Fibroblast of lung (primary cell): ENCODE measurements at regions not wholly inside any gene's neighbourhood (a gene's known extent, or its start where the extent isn't known, plus 50 kb on each side); places are given as distances from the start of the nearest gene placed in this dataset.

Source experiments
- DNase-seq, 2 donors: peaks; one replicate each; pipeline versions ENCODE4 v3.0.0 to v3.0.0-alpha.2; 2010; ENCODE audit warnings: low read depth in 2 of 2
- H2AFZ ChIP-seq: 2 replicates; pipeline ENCODE4 v1.5.1; 2012; ENCODE audit warnings: low read length, control low read depth, inconsistent platforms
- H3K27ac ChIP-seq: 2 replicates; pipeline ENCODE4 v1.5.1; 2011; ENCODE audit warnings: low read length, control low read depth; ENCODE audit not compliant: insufficient read depth
- H3K27me3 ChIP-seq: 2 replicates; pipeline ENCODE4 v1.5.1; 2011; ENCODE audit warnings: mild to moderate bottlenecking, low read length; ENCODE audit not compliant: control insufficient read depth, insufficient read depth
- H3K36me3 ChIP-seq: 2 replicates; pipeline ENCODE4 v1.5.1; 2011; ENCODE audit warnings: low read length; ENCODE audit not compliant: control insufficient read depth, insufficient read depth
- H3K4me1 ChIP-seq: 2 replicates; pipeline ENCODE4 v1.5.1; 2011; ENCODE audit warnings: low read length; ENCODE audit not compliant: control insufficient read depth, insufficient read depth; ENCODE audit errors: extremely low read depth
- H3K4me2 ChIP-seq: 2 replicates; pipeline ENCODE4 v1.5.1; 2011; ENCODE audit warnings: low read length, control low read depth; ENCODE audit not compliant: insufficient read depth; ENCODE audit errors: extremely low read depth
- H3K4me3 ChIP-seq, 4 experiments: fragments of 200-600 bp in 1 of 4; sonication (generic) in 1 of 4; replicated peaks in 1 of 4; 2 replicates each; pipeline ENCODE4 v1.5.1; 2011 to 2016; ENCODE audit warnings: low read length in 4 of 4, low read depth in 3 of 4, mild to moderate bottlenecking in 3 of 4, control low read depth in 2 of 4, inconsistent platforms in 1 of 4, mixed read lengths in 1 of 4; ENCODE audit not compliant: insufficient read depth in 1 of 4; ENCODE audit errors: control extremely low read depth in 1 of 4
- H3K79me2 ChIP-seq: 2 replicates; pipeline ENCODE4 v1.5.1; 2012; ENCODE audit warnings: mild to moderate bottlenecking, low read length, inconsistent platforms; ENCODE audit not compliant: control insufficient read depth, insufficient read depth
- H3K9ac ChIP-seq: 2 replicates; pipeline ENCODE4 v1.5.1; 2011; ENCODE audit warnings: mild to moderate bottlenecking, low read length, control low read depth; ENCODE audit not compliant: insufficient read depth
- H3K9me3 ChIP-seq: 2 replicates; pipeline ENCODE4 v1.5.1; 2012; ENCODE audit warnings: low read depth, low read length; ENCODE audit not compliant: control insufficient read depth, insufficient read depth
- H4K20me1 ChIP-seq: 2 replicates; pipeline ENCODE4 v1.5.1; 2011; ENCODE audit warnings: low read length; ENCODE audit not compliant: control insufficient read depth, insufficient read depth; ENCODE audit errors: extremely low read depth
- EZH2 ChIP-seq: IDR thresholded peaks from 2 replicates; pipeline ENCODE4 v1.5.1; 2012; ENCODE audit warnings: low read length, control low read depth, mild to moderate bottlenecking; ENCODE audit errors: missing control alignments
- TF ChIP-seq, protein P1 (sequence below), 2 donors: IDR thresholded peaks in 1 of 2; conservative IDR thresholded peaks in 1 of 2; 1 replicate in 1 of 2; 2 replicates in 1 of 2; pipeline ENCODE4 v1.5.1; 2011 to 2012; ENCODE audit warnings: low read length in 2 of 2, control low read depth in 1 of 2, inconsistent platforms in 1 of 2, low read depth in 1 of 2, mild to moderate bottlenecking in 1 of 2

DNA sequence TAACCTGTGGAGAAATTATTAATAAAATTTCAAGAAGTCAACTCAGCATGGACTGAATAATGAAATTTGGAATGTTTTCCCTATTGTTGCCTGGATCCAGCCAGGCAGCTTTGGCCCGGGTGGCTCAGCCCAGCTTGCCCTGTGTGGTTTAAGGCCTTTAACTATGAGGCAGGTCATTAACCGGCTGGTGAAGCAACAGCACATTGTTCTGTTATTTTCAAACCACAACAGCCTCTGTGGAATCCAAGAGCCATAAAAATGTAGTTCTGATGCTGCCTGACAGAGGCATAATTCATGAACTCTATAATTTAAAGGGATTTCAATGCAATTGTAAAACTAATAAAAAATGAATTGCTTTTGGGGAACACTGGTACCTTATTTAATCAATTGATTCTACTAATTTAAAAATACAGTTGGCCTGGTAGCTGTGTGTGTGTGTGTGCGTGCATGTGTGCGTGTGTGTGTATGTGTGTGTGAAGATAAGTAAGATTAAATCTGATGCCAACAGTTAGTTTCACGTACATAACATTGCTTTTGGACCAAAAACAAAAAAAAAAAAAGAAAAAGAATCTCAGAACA lies 117.7 kb downstream of the RPS12 start:
- H3K4me3 ChIP-seq = no peak overlapping the region
- H3K4me2 ChIP-seq = no peak overlapping the region
- no peaks in the 10 kb centered on the region for H3K36me3 ChIP-seq
- H2AFZ ChIP-seq = no peak overlapping the region
- H3K27me3 ChIP-seq = peaks cover 2% of the 10 kb centered on the region
- H3K79me2 ChIP-seq = no peaks in the 10 kb centered on the region
- no peaks in the 10 kb centered on the region for H3K9me3 ChIP-seq
- H4K20me1 ChIP-seq = no peaks in the 10 kb centered on the region
- peak; percentile 84 to 92 for DNase-seq
- TF ChIP-seq, protein P1, sequence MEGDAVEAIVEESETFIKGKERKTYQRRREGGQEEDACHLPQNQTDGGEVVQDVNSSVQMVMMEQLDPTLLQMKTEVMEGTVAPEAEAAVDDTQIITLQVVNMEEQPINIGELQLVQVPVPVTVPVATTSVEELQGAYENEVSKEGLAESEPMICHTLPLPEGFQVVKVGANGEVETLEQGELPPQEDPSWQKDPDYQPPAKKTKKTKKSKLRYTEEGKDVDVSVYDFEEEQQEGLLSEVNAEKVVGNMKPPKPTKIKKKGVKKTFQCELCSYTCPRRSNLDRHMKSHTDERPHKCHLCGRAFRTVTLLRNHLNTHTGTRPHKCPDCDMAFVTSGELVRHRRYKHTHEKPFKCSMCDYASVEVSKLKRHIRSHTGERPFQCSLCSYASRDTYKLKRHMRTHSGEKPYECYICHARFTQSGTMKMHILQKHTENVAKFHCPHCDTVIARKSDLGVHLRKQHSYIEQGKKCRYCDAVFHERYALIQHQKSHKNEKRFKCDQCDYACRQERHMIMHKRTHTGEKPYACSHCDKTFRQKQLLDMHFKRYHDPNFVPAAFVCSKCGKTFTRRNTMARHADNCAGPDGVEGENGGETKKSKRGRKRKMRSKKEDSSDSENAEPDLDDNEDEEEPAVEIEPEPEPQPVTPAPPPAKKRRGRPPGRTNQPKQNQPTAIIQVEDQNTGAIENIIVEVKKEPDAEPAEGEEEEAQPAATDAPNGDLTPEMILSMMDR (conservative IDR thresholded peaks at IDR 0.05 in 1 of 2, IDR thresholded peaks at IDR 0.05 in 1 of 2; ENCODE audit: low read depth in 1 of 2, low read length in 2 of 2) = no peak
- TF ChIP-seq EZH2 = no peak
- H3K27ac ChIP-seq = no peak overlapping the region
- H3K4me1 ChIP-seq = no peaks in the 10 kb centered on the region
- no peak overlapping the region for H3K9ac ChIP-seq

GRCh38 chr6:132932588-132932987 lies 118.2 kb downstream of the RPS12 start:
- Histone ChIP-seq H3K27ac (no peak overlapping the region), H2AFZ (no peak overlapping the region), H3K9me3 (no peaks in the 10 kb centered on the region), H3K4me3 (no peak overlapping the region), H3K4me2 (no peak overlapping the region), H3K36me3 (no peaks in the 10 kb centered on the region), H3K4me1 (no peaks in the 10 kb centered on the region), H3K79me2 (no peaks in the 10 kb centered on the region), H3K27me3 (peaks cover 2% of the 10 kb centered on the region), H4K20me1 (no peaks in the 10 kb centered on the region), H3K9ac (no peak overlapping the region)
- TF ChIP-seq, protein P1 (conservative IDR thresholded peaks at IDR 0.05 in 1 of 2, IDR thresholded peaks at IDR 0.05 in 1 of 2; ENCODE audit: low read depth in 1 of 2, low read length in 2 of 2) = no peak
- no peak for TF ChIP-seq EZH2
- no peak for DNase-seq

DNA sequence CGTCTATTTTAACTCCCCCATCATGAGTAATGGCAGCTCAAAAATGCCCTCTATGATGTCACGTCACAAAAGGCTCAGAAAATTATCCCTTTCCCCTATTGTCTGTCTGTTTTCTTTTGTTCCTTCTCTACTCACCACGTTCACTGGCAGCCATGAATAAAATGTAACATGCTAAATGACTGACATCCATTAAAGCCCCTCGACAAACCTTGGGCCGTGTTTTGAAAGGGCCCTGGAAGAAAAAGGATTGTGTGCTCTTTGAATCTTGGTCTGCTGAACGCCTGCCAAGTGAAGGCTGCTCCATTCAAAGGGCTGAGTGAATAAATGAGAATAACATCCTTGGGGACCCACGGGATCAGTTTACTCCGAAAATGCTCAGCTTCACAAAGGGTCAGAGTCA lies 118.7 kb downstream of the RPS12 start:
- H3K27ac ChIP-seq = no peak overlapping the region
- no peaks in the 10 kb centered on the region for H3K9me3 ChIP-seq
- no peak overlapping the region for H3K4me2 ChIP-seq
- no peaks in the 10 kb centered on the region for H3K36me3 ChIP-seq
- no peaks in the 10 kb centered on the region for H3K79me2 ChIP-seq
- H4K20me1 ChIP-seq = no peaks in the 10 kb centered on the region
- DNase-seq = peak in 1 of 2 donors; percentile 36
- H3K4me3 ChIP-seq = no peak overlapping the region
- peaks cover 2% of the 10 kb centered on the region for H3K27me3 ChIP-seq
- no peaks in the 10 kb centered on the region for H3K4me1 ChIP-seq
- TF ChIP-seq, protein P1 (conservative IDR thresholded peaks at IDR 0.05 in 1 of 2, IDR thresholded peaks at IDR 0.05 in 1 of 2; ENCODE audit: low read depth in 1 of 2, low read length in 2 of 2) = no peak
- no peak for TF ChIP-seq EZH2
- no peak overlapping the region for H2AFZ ChIP-seq
- H3K9ac ChIP-seq = no peak overlapping the region
